A673 (cell line): ENCODE measurements at regions not wholly inside any gene's neighbourhood (a gene's known extent, or its start where the extent isn't known, plus 50 kb on each side); places are given as distances from the start of the nearest gene placed in this dataset.

Source experiments
- BruUV-seq: library from RNA; stranded (reverse); fragments of 400-500 nt; replicated peaks from 2 replicates; lab custom pipeline; 2021; lab: Mats Ljungman, UMichigan
- CTCF ChIA-PET: fragments of 300-600 bp; sonication (Branson Sonifier 250); formaldehyde crosslinking; loops from one replicate; lab custom pipeline; 2022; ENCODE audit warnings: antibody characterized with exemption; lab: Charles Lee
- POLR2A ChIA-PET: fragments of 300-600 bp; sonication (Branson Sonifier 250); formaldehyde crosslinking; loops from one replicate; lab custom pipeline; 2022; ENCODE audit warnings: antibody characterized with exemption; ENCODE audit not compliant: low non-redundant PET; lab: Charles Lee
- DNase-seq: peaks from one replicate; pipeline ENCODE4 v3.0.0-alpha.2; 2015; ENCODE audit warnings: low spot score
- H3K27ac ChIP-seq: fragments of 200-600 bp; sonication (generic); 2 replicates; pipeline ENCODE4 v1.5.1; 2016; ENCODE audit warnings: mixed run types, low read depth, mild to moderate bottlenecking, mixed read lengths, antibody characterized with exemption, low read length; ENCODE audit not compliant: poor library complexity, severe bottlenecking
- H3K27me3 ChIP-seq: fragments of 200-600 bp; sonication (generic); replicated peaks from 2 replicates; pipeline ENCODE4 v1.6.1; 2017; ENCODE audit warnings: mixed run types, low read depth, mild to moderate bottlenecking, mixed read lengths, antibody characterized with exemption, low read length; ENCODE audit not compliant: insufficient read depth, poor library complexity
- H3K36me3 ChIP-seq: fragments of 200-600 bp; sonication (generic); 2 replicates; pipeline ENCODE4 v1.6.1; 2016; ENCODE audit warnings: mixed run types, mild to moderate bottlenecking, mixed read lengths, antibody characterized with exemption, low read length; ENCODE audit not compliant: insufficient read depth, poor library complexity, severe bottlenecking
- H3K4me1 ChIP-seq: fragments of 200-600 bp; sonication (generic); 2 replicates; pipeline ENCODE4 v1.6.1; 2017; ENCODE audit warnings: mixed run types, mild to moderate bottlenecking, mixed read lengths, antibody characterized with exemption, low read length; ENCODE audit not compliant: insufficient read depth, poor library complexity, severe bottlenecking
- H3K4me3 ChIP-seq: fragments of 200-600 bp; sonication (generic); 2 replicates; pipeline ENCODE4 v1.5.1; 2016; ENCODE audit warnings: low read depth, mixed run types, mild to moderate bottlenecking, mixed read lengths, low read length; ENCODE audit not compliant: poor library complexity, severe bottlenecking
- H3K9me3 ChIP-seq: fragments of 200-600 bp; sonication (generic); 2 replicates; pipeline ENCODE4 v1.6.1; 2016; ENCODE audit warnings: mixed run types, low read depth, mild to moderate bottlenecking, mixed read lengths, antibody characterized with exemption, low read length; ENCODE audit not compliant: poor library complexity, severe bottlenecking
- EZH2 ChIP-seq: fragments of 200-600 bp; sonication (generic); IDR thresholded peaks from 2 replicates; pipeline ENCODE4 v1.6.1; 2017; ENCODE audit warnings: borderline replicate concordance, low read depth, mild to moderate bottlenecking, mixed read lengths, antibody characterized with exemption, low read length; ENCODE audit not compliant: poor library complexity, severe bottlenecking
- intact Hi-C: fragments of 100-400 bp; cut with micrococcal nuclease; formaldehyde crosslinking; loops from one replicate; pipeline ENCODE4 v1.10.0; 2022; ENCODE audit not compliant: unreplicated experiment
- TF ChIP-seq, protein P1 (sequence below): fragments of 300-800, 200-600 bp; sonication (generic); conservative IDR thresholded peaks from 2 replicates; pipeline ENCODE4 v1.5.1; 2017; ENCODE audit warnings: low read depth, mild to moderate bottlenecking, antibody characterized with exemption, low read length, moderate library complexity, mixed read lengths

DNA sequence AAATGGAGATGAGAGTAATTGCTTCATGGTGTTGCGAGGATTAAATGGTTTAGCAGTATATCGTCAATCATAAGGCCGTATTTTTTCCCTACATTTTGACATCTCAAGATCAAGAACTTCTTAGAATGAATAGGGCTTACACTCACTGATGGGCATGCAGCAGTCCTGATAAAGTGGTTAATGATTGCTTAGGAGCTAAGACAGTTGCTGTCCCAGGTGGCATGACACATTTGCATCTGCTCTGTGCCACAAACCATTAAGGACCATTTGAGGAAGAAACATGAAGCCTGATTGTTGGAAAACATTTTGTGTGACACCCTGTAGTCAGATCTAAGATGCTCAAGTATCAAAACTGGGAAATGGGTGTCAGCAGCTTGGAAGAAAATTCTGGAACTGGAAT, 81.0 kb upstream of the SGIP1 start:
- no peak for DNase-seq
- no TSS peak for BruUV-seq
- H3K27me3 ChIP-seq = no peaks in the 10 kb centered on the region
- H3K9me3 ChIP-seq = no peaks in the 10 kb centered on the region
- no peak overlapping the region for H3K27ac ChIP-seq
- no peaks in the 10 kb centered on the region for H3K36me3 ChIP-seq
- ChIA-PET POLR2A (no interaction called here), CTCF (no interaction called here)
- H3K4me3 ChIP-seq = no peak overlapping the region
- no peak for TF ChIP-seq EZH2
- TF ChIP-seq, protein P1, sequence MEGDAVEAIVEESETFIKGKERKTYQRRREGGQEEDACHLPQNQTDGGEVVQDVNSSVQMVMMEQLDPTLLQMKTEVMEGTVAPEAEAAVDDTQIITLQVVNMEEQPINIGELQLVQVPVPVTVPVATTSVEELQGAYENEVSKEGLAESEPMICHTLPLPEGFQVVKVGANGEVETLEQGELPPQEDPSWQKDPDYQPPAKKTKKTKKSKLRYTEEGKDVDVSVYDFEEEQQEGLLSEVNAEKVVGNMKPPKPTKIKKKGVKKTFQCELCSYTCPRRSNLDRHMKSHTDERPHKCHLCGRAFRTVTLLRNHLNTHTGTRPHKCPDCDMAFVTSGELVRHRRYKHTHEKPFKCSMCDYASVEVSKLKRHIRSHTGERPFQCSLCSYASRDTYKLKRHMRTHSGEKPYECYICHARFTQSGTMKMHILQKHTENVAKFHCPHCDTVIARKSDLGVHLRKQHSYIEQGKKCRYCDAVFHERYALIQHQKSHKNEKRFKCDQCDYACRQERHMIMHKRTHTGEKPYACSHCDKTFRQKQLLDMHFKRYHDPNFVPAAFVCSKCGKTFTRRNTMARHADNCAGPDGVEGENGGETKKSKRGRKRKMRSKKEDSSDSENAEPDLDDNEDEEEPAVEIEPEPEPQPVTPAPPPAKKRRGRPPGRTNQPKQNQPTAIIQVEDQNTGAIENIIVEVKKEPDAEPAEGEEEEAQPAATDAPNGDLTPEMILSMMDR = no peak
- intact Hi-C loops = loop anchor here (5.0 kb wide), 1 partner anchor 49 kb away; no protein-coding TSS in a partner anchor
- H3K4me1 ChIP-seq = peaks cover 10% of the 10 kb centered on the region

GRCh38 chr1:66455446-66455845, 78.5 kb upstream of the SGIP1 start:
- Histone ChIP-seq H3K27ac (no peak overlapping the region), H3K27me3 (no peaks in the 10 kb centered on the region), H3K36me3 (no peaks in the 10 kb centered on the region), H3K9me3 (no peaks in the 10 kb centered on the region), H3K4me1 (peaks cover 1% of the 10 kb centered on the region), H3K4me3 (no peak overlapping the region)
- ChIA-PET CTCF (no interaction called here), POLR2A (no interaction called here)
- intact Hi-C loops = no loop called here
- no TSS peak for BruUV-seq
- no peak for DNase-seq
- TF ChIP-seq, protein P1 = no peak
- TF ChIP-seq EZH2 = no peak

- no TSS peak for BruUV-seq
- intact Hi-C loops = no loop called here
- H3K4me3 ChIP-seq = no peak overlapping the region
- POLR2A ChIA-PET = no interaction called here
- no peaks in the 10 kb centered on the region for H3K27me3 ChIP-seq
- no peaks in the 10 kb centered on the region for H3K36me3 ChIP-seq
- CTCF ChIA-PET = no interaction called here
- no peaks in the 10 kb centered on the region for H3K9me3 ChIP-seq
- TF ChIP-seq EZH2 = no peak
- TF ChIP-seq, protein P1 = no peak
- DNase-seq = no peak
- H3K27ac ChIP-seq = no peak overlapping the region
- H3K4me1 ChIP-seq = no peaks in the 10 kb centered on the region
Observed at GRCh38 chr1:66460776-66461175, 73.2 kb upstream of the SGIP1 start.
